ENCODE measurements at regions not wholly inside any gene's neighbourhood (a gene's known extent, or its start where the extent isn't known, plus 50 kb on each side); places are given as distances from the start of the nearest gene placed in this dataset.

DNA sequence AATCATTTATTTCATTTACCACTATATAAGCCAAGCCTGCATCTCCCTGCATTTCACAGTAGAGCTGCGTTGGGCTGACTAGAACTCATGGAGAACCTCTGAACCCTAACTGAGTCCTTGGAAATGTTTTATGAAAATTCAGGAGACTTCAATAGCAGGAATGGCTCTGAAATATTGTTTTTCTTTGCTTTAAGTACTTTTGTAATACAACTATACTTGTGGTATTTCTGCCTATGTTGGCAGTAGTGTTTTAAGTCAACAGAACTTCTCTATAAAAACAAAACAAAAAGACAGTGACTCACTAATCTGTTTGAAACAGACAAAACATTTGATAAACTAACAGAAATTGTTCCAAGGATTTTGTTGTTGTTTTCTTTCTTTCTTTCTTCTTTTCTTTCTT lies 489.2 kb upstream of the MEF2C start:
- Histone ChIP-seq H3K36me3 (ENCODE audit: low read length) (no peaks in the 10 kb centered on the region), H3K4me3 (ENCODE audit: insufficient read depth, low read length, poor library complexity, severe bottlenecking) (no peak overlapping the region), H3K4me2 (ENCODE audit: low read depth, low read length, poor library complexity, severe bottlenecking) (no peak overlapping the region), H2AFZ (ENCODE audit: low read depth, low read length, severe bottlenecking) (no peak overlapping the region), H3K27ac (ENCODE audit: low read depth, low read length) (no peak overlapping the region), H3K9me3 (ENCODE audit: insufficient read depth, low read length) (no peaks in the 10 kb centered on the region), H3K9ac (ENCODE audit: low read length) (no peak overlapping the region), H3K9me2 (replicated peaks; ENCODE audit: insufficient read depth, low read length) (no peaks in the 10 kb centered on the region), H3K79me2 (ENCODE audit: insufficient read depth, low read length) (no peaks in the 10 kb centered on the region), H3K27me3 (ENCODE audit: low read length) (no peaks in the 10 kb centered on the region), H3F3A (ENCODE audit: insufficient read depth) (no peaks in the 10 kb centered on the region), H4K20me1 (ENCODE audit: low read depth, low read length) (no peaks in the 10 kb centered on the region)
- TF ChIP-seq, protein P1, sequence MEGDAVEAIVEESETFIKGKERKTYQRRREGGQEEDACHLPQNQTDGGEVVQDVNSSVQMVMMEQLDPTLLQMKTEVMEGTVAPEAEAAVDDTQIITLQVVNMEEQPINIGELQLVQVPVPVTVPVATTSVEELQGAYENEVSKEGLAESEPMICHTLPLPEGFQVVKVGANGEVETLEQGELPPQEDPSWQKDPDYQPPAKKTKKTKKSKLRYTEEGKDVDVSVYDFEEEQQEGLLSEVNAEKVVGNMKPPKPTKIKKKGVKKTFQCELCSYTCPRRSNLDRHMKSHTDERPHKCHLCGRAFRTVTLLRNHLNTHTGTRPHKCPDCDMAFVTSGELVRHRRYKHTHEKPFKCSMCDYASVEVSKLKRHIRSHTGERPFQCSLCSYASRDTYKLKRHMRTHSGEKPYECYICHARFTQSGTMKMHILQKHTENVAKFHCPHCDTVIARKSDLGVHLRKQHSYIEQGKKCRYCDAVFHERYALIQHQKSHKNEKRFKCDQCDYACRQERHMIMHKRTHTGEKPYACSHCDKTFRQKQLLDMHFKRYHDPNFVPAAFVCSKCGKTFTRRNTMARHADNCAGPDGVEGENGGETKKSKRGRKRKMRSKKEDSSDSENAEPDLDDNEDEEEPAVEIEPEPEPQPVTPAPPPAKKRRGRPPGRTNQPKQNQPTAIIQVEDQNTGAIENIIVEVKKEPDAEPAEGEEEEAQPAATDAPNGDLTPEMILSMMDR (IDR thresholded peaks at IDR 0.05; ENCODE audit: insufficient read depth, low read length, poor library complexity, severe bottlenecking): no peak
- TF ChIP-seq EZH2phosphoT487 (conservative IDR thresholded peaks at IDR 0.05; ENCODE audit: low read length): no peak

DNA sequence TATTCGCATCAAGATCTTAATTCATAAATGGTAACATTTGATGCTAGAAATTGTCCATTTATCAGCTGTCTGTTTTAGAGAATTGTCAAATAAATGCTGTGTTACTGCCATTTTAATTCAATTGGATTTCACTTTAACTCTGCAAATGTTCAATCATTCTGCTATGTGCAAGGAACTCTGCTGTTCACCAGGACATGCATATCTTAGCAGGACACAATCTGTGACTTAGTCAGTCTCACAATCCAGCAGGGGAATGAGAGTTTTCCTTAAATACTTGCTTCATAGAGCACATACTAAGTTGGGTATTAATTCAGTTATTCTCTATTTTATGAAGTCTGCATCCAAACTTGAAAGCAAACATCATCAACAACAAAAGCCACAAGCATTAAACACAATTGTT lies 488.7 kb upstream of the MEF2C start:
- Histone ChIP-seq H3K36me3 (ENCODE audit: low read length) (no peaks in the 10 kb centered on the region), H3K79me2 (ENCODE audit: insufficient read depth, low read length) (no peaks in the 10 kb centered on the region), H3K4me2 (ENCODE audit: low read depth, low read length, poor library complexity, severe bottlenecking) (no peak overlapping the region), H3K9me2 (replicated peaks; ENCODE audit: insufficient read depth, low read length) (no peaks in the 10 kb centered on the region), H4K20me1 (ENCODE audit: low read depth, low read length) (no peaks in the 10 kb centered on the region), H3K9ac (ENCODE audit: low read length) (no peak overlapping the region), H3K4me3 (ENCODE audit: insufficient read depth, low read length, poor library complexity, severe bottlenecking) (no peak overlapping the region), H3K27me3 (ENCODE audit: low read length) (no peaks in the 10 kb centered on the region), H3K9me3 (ENCODE audit: insufficient read depth, low read length) (no peaks in the 10 kb centered on the region), H2AFZ (ENCODE audit: low read depth, low read length, severe bottlenecking) (no peak overlapping the region), H3F3A (ENCODE audit: insufficient read depth) (no peaks in the 10 kb centered on the region), H3K27ac (ENCODE audit: low read depth, low read length) (no peak overlapping the region)
- TF ChIP-seq, protein P1 (IDR thresholded peaks at IDR 0.05; ENCODE audit: insufficient read depth, low read length, poor library complexity, severe bottlenecking): no peak
- TF ChIP-seq EZH2phosphoT487 (conservative IDR thresholded peaks at IDR 0.05; ENCODE audit: low read length): no peak

DNA sequence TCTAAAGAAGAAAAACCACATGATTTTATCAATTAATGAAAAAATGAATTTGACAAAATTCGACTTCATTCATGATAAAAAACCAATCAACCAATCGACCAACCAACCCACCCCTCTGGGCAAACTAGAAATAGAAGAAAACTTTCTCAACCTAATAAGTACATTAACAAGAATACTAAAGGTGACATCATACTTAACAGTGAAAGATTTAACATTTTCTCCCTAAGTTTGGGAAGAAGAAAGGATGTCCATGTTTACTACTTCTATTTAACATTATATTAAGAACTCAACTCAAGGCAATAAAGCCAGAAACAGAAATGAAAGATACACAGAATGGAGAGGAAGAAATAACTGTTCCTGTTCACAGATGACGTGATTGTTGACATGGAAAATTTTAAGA lies 476.1 kb upstream of the MEF2C start:
- Histone ChIP-seq H3K4me3 (ENCODE audit: insufficient read depth, low read length, poor library complexity, severe bottlenecking) (no peak overlapping the region), H3K27me3 (ENCODE audit: low read length) (no peaks in the 10 kb centered on the region), H2AFZ (ENCODE audit: low read depth, low read length, severe bottlenecking) (no peak overlapping the region), H3K9me3 (ENCODE audit: insufficient read depth, low read length) (no peaks in the 10 kb centered on the region), H3F3A (ENCODE audit: insufficient read depth) (no peaks in the 10 kb centered on the region), H3K9ac (ENCODE audit: low read length) (no peak overlapping the region), H4K20me1 (ENCODE audit: low read depth, low read length) (no peaks in the 10 kb centered on the region), H3K27ac (ENCODE audit: low read depth, low read length) (no peak overlapping the region), H3K4me2 (ENCODE audit: low read depth, low read length, poor library complexity, severe bottlenecking) (no peak overlapping the region), H3K36me3 (ENCODE audit: low read length) (no peaks in the 10 kb centered on the region), H3K79me2 (ENCODE audit: insufficient read depth, low read length) (no peaks in the 10 kb centered on the region), H3K9me2 (replicated peaks; ENCODE audit: insufficient read depth, low read length) (no peaks in the 10 kb centered on the region)
- TF ChIP-seq, protein P1 (IDR thresholded peaks at IDR 0.05; ENCODE audit: insufficient read depth, low read length, poor library complexity, severe bottlenecking): no peak
- TF ChIP-seq EZH2phosphoT487 (conservative IDR thresholded peaks at IDR 0.05; ENCODE audit: low read length): no peak

Measured in SU-DHL-6 (cell line).